ENCODE measurements at regions not wholly inside any gene's neighbourhood (a gene's known extent, or its start where the extent isn't known, plus 50 kb on each side); places are given as distances from the start of the nearest gene placed in this dataset.

DNA sequence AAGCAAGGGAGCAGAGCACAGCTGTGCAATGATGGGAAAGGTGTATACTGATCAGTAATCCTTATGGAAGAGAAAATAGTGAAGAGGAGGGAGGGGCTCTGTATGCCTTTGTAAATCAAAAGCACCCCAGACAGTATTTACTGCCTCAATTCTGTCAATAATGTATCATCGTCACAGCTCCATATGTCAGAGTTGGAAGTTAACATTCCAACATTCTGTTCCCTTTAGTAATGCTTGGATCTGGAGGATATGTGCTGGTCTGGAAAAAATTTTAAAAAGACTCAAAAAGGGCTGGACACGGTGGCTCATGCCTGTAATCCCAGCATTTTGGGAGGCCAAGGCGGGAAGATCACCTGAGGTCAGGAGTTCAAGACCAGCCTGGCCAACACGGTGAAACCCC, 310.4 kb downstream of the ACTL7B start:
- DNase-seq, result no peak

- no peak for DNase-seq
These were observed 310.9 kb downstream of the ACTL7B start for GRCh38 chr9:108544866-108545265.

DNA sequence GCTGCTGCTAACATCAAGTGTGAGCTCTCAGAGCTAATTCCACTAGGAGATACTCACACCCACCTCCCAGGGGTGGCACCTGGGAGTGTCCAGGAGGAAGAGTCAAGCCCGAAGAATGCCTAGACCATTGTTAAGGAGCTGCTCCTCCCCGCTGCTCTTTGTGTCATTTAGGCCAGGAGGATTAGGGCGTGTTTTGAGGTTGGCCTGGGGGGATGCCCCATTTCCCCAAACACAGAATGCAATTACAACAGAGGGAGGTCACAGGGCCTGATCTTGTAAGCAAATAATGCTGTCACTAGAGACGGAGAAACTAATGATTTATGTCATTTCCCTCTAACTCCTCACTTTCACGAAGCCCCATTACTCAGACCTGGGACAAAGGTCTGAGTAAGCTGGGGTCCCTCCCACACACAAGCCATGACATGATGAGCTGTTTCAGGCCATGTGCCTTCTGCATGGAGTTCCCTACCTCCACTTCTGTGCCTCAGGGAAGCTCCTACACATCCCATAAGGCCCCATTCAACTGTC, 312.5 kb downstream of the ACTL7B start:
- DNase-seq, result no peak

- DNase-seq, result no peak
These were observed 318.0 kb downstream of the ACTL7B start for GRCh38 chr9:108537756-108538155.

DNA sequence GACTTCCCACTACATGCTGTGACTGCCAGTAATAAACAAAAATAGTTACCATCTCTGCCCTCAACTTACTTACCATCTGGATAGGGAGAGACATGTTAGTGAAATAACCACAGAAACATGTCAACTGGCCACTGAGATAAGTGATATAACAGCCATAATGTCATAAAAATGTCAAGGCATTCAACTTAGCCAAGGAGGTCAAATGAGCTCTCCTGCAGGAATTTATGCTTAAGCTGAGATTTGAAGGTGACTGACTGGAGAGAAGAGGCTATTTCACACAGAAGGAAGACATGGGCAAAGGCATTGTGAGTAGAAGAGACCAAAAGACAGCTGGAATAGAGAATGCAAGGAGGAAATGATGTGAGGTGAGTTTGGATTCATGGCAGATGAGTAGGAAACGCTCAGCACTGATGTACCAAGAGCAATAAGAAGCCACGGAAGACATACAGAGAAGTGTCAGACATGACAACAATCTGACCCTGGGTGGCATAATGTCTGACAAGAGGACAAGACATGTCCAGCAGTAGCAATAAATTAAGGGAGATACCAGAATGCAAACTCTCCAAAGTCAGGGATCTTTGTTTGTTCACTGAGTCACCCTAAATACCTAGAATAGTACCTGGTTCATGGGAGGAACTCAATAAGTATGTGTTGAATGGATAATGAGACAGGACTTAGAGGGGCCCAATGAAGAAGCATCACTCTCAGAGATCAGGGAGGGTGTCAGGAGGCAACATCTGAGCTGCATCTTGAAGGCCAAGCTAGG, 318.8 kb downstream of the ACTL7B start:
- DNase-seq, result no peak

DNA sequence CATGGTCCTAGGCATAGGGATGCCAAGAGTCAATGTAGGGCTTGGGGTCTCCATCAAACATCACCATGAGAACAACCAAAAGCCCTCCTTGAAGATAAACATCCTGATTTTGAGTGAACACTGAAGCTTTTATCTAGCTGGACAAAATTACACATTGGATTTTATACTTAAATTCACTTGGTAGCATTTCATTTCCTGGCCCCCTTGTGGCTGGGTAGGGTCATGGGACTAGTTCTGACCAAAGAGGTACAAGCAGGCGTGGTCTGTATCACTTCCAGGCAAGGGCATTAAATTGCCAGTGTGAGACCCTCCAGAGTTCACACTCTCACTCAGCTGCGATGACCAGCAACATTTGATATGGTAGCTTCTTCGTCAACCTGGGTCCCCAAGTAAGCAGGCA, 320.3 kb downstream of the ACTL7B start:
- no peak for DNase-seq

- no peak for DNase-seq
These were observed 321.0 kb downstream of the ACTL7B start for GRCh38 chr9:108534741-108535140.

DNA sequence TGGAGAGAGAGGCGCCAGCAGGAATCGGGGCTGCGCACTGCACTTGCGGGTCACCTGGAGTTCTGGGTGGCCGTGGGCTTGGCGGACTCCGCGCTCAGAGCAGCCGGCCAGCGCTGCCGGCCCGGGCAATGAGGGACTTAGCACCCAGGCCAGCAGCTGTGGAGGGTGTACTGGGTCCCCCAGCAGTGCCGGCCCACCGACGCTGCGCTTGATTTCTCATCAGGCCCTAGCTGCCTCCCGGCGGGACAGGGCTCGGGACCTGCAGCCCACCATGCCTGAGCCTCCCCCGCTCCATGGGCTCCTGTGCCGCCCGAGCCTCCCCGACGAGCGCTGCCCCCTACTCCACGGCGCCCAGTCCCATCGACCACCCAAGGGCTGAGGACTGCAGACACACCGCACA, 325.6 kb downstream of the ACTL7B start:
- DNase-seq, result no peak

GRCh38 chr9:108528231-108528630, 327.6 kb downstream of the ACTL7B start:
- no peak for DNase-seq

- DNase-seq, result no peak
These were observed 329.3 kb downstream of the ACTL7B start for GRCh38 chr9:108526518-108526917.

GRCh38 chr9:108525186-108525585, 330.6 kb downstream of the ACTL7B start:
- no peak for DNase-seq

- no peak for DNase-seq
These were observed 334.7 kb downstream of the ACTL7B start for GRCh38 chr9:108521063-108521590.

GRCh38 chr9:108519437-108519836, 336.3 kb downstream of the ACTL7B start:
- no peak for DNase-seq

- no peak for DNase-seq
These were observed 338.0 kb downstream of the ACTL7B start for GRCh38 chr9:108517651-108518365.

DNA sequence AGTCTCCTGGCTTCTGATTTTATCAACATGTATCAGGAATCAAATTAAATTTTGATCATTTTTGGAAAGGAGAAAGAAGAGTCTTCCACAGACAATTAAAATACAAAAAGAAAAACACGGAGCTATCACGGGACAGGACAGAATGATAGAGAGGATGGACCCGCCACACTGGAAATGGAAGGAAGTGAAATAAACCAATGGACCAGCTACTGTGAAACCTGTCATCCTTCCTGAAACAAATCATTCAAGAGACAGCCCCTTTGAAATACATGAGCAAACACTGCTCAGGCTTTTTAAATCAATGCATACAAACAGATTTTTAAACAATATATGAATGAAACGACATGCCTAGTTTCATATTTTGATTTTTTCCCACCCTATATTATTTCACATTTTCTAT, 339.4 kb downstream of the ACTL7B start:
- DNase-seq, result no peak

DNA sequence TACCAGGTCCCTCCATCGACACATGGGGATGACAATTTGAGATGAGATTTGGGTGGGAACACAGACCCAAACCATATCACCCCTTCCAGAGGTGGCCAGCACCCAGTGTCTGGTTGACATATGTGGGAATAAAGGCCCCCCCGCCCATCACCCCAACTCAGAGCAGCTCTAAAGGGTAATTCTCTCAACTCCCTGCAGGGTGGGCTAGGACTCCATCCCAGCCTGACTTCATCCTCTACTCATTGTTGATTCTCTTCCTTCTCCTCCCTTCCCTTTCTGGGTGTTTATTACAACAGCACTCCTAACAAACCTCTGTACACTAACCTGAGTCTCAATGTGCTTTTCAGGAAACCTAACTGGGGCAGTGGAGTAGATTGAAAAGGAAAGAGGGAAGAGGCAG, 339.9 kb downstream of the ACTL7B start:
- DNase-seq, result no peak

- DNase-seq, result no peak
These were observed 343.2 kb downstream of the ACTL7B start for GRCh38 chr9:108512426-108513173.

- no peak for DNase-seq
These were observed 344.5 kb downstream of the ACTL7B start for GRCh38 chr9:108511307-108511706.

DNA sequence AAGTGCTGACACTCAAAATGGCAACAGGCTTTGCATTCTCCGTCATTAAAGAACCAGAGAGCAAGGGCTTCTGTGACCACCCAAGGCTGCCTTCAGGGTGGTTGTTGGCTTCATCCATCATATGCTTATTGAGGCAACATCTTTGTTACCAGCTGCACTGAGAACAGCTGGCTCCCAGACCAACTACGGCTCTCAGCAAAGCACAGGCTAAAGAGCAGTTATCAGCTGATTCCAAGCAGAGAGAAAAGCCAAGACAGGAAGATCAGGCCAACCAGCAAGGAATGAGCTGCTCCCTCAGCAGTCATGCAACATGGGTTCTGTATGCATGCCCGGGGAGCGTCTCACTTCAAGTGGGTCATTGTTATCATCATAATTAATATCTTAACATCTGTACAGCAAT, 358.9 kb downstream of the ACTL7B start:
- DNase-seq, result no peak

- no peak for DNase-seq
These were observed 366.2 kb downstream of the ACTL7B start for GRCh38 chr9:108489567-108489966.

DNA sequence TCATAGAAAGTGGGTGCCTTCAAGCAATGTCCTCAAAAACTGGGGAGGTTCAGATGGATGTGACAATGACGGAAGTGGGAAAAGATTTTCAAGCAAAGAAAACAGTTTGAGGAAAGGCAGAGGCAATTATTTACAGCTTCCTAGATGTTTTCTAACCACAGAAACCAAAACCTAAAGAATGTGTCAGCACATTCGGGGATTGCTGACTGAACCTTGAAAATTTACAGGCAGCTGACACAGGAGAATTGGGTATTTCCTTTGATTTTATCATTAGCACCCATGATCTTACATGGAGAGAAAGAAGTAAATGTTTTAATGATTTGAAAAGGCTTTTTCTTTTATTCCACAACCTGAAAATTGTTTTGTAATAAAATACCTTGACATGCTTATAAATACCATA, 369.0 kb downstream of the ACTL7B start:
- no peak for DNase-seq

DNA sequence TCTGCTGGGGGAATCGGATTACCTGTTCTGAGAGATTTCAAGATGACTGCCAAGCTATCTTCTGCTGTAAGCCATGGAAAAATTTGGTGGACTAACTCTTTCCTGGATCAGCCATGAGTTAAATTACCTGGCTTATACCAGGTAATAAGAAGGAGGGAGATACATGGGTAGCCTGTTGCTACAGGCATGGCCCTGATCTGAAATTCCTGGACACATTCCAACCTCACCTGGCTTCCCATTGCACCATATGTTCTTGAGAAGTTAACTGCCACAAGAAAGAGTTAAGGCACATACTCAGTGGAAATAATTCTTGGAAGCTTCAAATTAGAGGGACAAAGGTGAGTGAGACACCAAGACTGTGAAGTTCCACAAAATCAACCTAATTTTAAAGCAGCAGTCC, 371.3 kb downstream of the ACTL7B start:
- DNase-seq, result no peak

GRCh38 chr9:108483676-108484075, 372.1 kb downstream of the ACTL7B start:
- DNase-seq, result no peak
